Mesenchymal stem cell (in vitro differentiated cells and primary cell): ENCODE measurements at regions not wholly inside any gene's neighbourhood (a gene's known extent, or its start where the extent isn't known, plus 50 kb on each side); places are given as distances from the start of the nearest gene placed in this dataset.

ENCODE experiments used
- DNase-seq: peaks from one replicate; pipeline ENCODE4 v3.0.0-alpha.2; 2013
- H2AFZ ChIP-seq: one replicate; pipeline ENCODE4 v1.6.1; 2013; ENCODE audit warnings: low read depth, mild to moderate bottlenecking, control low read depth, inconsistent platforms, low read length, moderate library complexity
- H2AK5ac ChIP-seq: 2 replicates; pipeline ENCODE4 v1.6.1; 2013; ENCODE audit warnings: low read length, moderate library complexity, mild to moderate bottlenecking, inconsistent platforms; ENCODE audit not compliant: severe bottlenecking
- H2BK120ac ChIP-seq: one replicate; pipeline ENCODE4 v1.6.1; 2013; ENCODE audit warnings: low read depth, mild to moderate bottlenecking, inconsistent platforms, low read length, moderate library complexity
- H2BK12ac ChIP-seq, 2 experiments: one replicate each; pipeline ENCODE4 v1.6.1; 2013; ENCODE audit warnings: inconsistent platforms in 2 of 2, low read length in 2 of 2, mild to moderate bottlenecking in 2 of 2, moderate library complexity in 2 of 2, control low read depth in 1 of 2
- H2BK15ac ChIP-seq: one replicate; pipeline ENCODE4 v1.6.1; 2013; ENCODE audit warnings: mild to moderate bottlenecking, low read depth, inconsistent platforms; ENCODE audit not compliant: poor library complexity, severe bottlenecking
- H2BK5ac ChIP-seq: 2 replicates; pipeline ENCODE4 v1.6.1; 2013; ENCODE audit warnings: low read depth, mild to moderate bottlenecking, low read length, control low read depth, inconsistent platforms; ENCODE audit not compliant: poor library complexity, severe bottlenecking
- H3K14ac ChIP-seq, 2 experiments: one replicate each; pipeline ENCODE4 v1.6.1; 2013; ENCODE audit warnings: inconsistent platforms in 2 of 2, low read length in 2 of 2, control low read depth in 1 of 2, mild to moderate bottlenecking in 1 of 2, moderate library complexity in 1 of 2
- H3K18ac ChIP-seq, 2 experiments: one replicate each; pipeline ENCODE4 v1.6.1; 2013; ENCODE audit warnings: inconsistent platforms in 2 of 2, low read length in 2 of 2, control low read depth in 1 of 2, low read depth in 1 of 2, mild to moderate bottlenecking in 1 of 2
- H3K23ac ChIP-seq, 2 experiments: one replicate each; pipeline ENCODE4 v1.6.1; 2013; ENCODE audit warnings: inconsistent platforms in 2 of 2, low read length in 2 of 2, mild to moderate bottlenecking in 2 of 2, moderate library complexity in 2 of 2, control low read depth in 1 of 2
- H3K27ac ChIP-seq: 2 replicates; pipeline ENCODE4 v1.5.1; 2013; ENCODE audit warnings: mild to moderate bottlenecking, moderate library complexity, low read length, control low read depth, inconsistent platforms; ENCODE audit not compliant: poor library complexity, severe bottlenecking
- H3K27me3 ChIP-seq, 2 experiments: 2 replicates each; pipeline versions ENCODE4 v1.6.1 to v1.7.0; 2013; ENCODE audit warnings: low read length in 2 of 2, mild to moderate bottlenecking in 2 of 2, moderate library complexity in 2 of 2, control low read depth in 1 of 2, inconsistent platforms in 1 of 2; ENCODE audit not compliant: control insufficient read depth in 1 of 2, insufficient read depth in 1 of 2
- H3K36me3 ChIP-seq, 2 experiments: 2 replicates each; pipeline versions ENCODE4 v1.6.1 to v1.7.0; 2013; ENCODE audit warnings: low read length in 2 of 2, control low read depth in 1 of 2, inconsistent platforms in 1 of 2, low read depth in 1 of 2, mild to moderate bottlenecking in 1 of 2; ENCODE audit not compliant: insufficient read depth in 2 of 2, control insufficient read depth in 1 of 2
- H3K4ac ChIP-seq, 2 experiments: one replicate each; pipeline ENCODE4 v1.6.1; 2013; ENCODE audit warnings: inconsistent platforms in 2 of 2, low read length in 2 of 2, mild to moderate bottlenecking in 2 of 2, moderate library complexity in 2 of 2, control low read depth in 1 of 2, low read depth in 1 of 2
- H3K4me1 ChIP-seq: 2 replicates; pipeline ENCODE4 v1.6.1; 2013; ENCODE audit warnings: low read depth, low read length, control low read depth; ENCODE audit not compliant: control insufficient read depth, insufficient read depth
- H3K4me2 ChIP-seq: 2 replicates; pipeline ENCODE4 v1.6.1; 2013; ENCODE audit warnings: low read length, mild to moderate bottlenecking, inconsistent platforms; ENCODE audit not compliant: poor library complexity, severe bottlenecking
- H3K4me3 ChIP-seq, 2 experiments: 2 replicates each; pipeline versions ENCODE4 v1.5.1 to v1.7.0; 2013; ENCODE audit warnings: low read length in 2 of 2, mild to moderate bottlenecking in 2 of 2, control low read depth in 1 of 2, low read depth in 1 of 2; ENCODE audit not compliant: insufficient read depth in 1 of 2
- H3K79me1 ChIP-seq: replicated peaks from 2 replicates; pipeline ENCODE4 v1.6.1; 2013; ENCODE audit warnings: mild to moderate bottlenecking, control low read depth, low read length, inconsistent platforms; ENCODE audit not compliant: poor library complexity, severe bottlenecking
- H3K9ac ChIP-seq: 2 replicates; pipeline ENCODE4 v1.7.0; 2013; ENCODE audit warnings: mild to moderate bottlenecking, low read length, moderate library complexity
- H3K9me3 ChIP-seq: 2 replicates; pipeline ENCODE4 v1.7.0; 2013; ENCODE audit warnings: mild to moderate bottlenecking, low read length; ENCODE audit not compliant: control insufficient read depth
- H4K8ac ChIP-seq: one replicate; pipeline ENCODE4 v1.6.1; 2013; ENCODE audit warnings: inconsistent platforms, mild to moderate bottlenecking, low read length, moderate library complexity
- H4K91ac ChIP-seq: one replicate; pipeline ENCODE4 v1.6.1; 2013; ENCODE audit warnings: mild to moderate bottlenecking, low read length, inconsistent platforms
- WGBS: methylation state at CpG from one replicate; pipeline ENCODE4 v1.1.7; 2013; ENCODE audit warnings: mixed read lengths; 5-methylcytosine and 5-hydroxymethylcytosine counted together

DNA sequence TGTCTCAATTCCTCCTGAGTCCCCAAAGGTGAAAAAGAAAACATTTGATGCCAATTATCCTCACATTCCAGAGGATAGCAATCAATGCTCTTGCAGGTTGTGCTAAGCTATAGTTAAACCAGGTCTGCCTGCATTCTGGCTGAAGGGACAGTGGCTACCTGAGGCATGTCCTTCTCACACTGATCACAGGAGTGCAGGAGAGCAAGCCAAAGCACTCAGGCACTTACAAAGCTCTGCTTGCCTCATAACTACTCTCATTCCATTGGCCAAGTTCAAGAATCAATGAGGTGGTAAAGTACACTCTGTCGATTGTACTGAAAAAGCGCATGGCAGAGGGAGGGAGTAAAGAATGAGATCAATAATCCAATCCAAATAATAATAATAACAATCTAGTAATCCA, 342.0 kb upstream of the PPP2R3A start:
- DNase-seq = no peak
- WGBS = no CpG with 5 or more reads among the region's 2 CpGs
- H4K91ac ChIP-seq = no peak overlapping the region
- no peak overlapping the region for H3K27ac ChIP-seq
- H2AK5ac ChIP-seq = no peak overlapping the region
- H3K23ac ChIP-seq = no peak overlapping the region
- H3K9ac ChIP-seq = no peak overlapping the region
- H3K4ac ChIP-seq = no peak overlapping the region
- H3K4me3 ChIP-seq = no peak overlapping the region
- no peak overlapping the region for H3K14ac ChIP-seq
- H3K36me3 ChIP-seq = no peaks in the 10 kb centered on the region
- H2AFZ ChIP-seq = no peak overlapping the region
- H3K18ac ChIP-seq = no peak overlapping the region
- H3K79me1 ChIP-seq = no peaks in the 10 kb centered on the region
- H3K27me3 ChIP-seq = no peaks in the 10 kb centered on the region
- H4K8ac ChIP-seq = no peak overlapping the region
- H2BK12ac ChIP-seq = no peak overlapping the region
- H3K9me3 ChIP-seq = no peaks in the 10 kb centered on the region
- H2BK120ac ChIP-seq = no peak overlapping the region
- no peak overlapping the region for H2BK15ac ChIP-seq
- no peak overlapping the region for H2BK5ac ChIP-seq
- H3K4me2 ChIP-seq = no peak overlapping the region
- no peaks in the 10 kb centered on the region for H3K4me1 ChIP-seq

DNA sequence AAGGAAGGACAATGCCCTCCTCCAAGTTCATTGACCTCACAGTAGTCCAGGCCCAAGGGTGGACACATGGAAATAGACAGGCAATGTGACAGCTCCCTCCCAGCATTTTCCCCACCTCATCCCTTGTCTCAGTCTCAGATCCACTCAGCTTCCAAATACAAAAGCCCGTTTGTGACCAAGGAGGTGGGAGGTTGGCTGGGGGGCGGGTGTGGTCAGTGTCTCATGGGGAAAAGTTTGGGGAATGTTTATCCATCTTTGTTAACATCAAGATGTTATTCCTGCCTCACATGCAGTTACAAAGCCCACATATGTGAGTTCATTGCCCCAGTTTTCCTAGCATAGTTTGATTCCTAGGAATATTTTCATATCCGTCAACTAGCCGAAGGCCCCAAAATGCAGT, 338.5 kb upstream of the PPP2R3A start:
- Histone ChIP-seq H3K18ac (no peak overlapping the region), H3K4me2 (no peak overlapping the region), H3K4me3 (no peak overlapping the region), H2BK120ac (no peak overlapping the region), H3K27ac (no peak overlapping the region), H3K36me3 (no peaks in the 10 kb centered on the region), H2AFZ (no peak overlapping the region), H3K9me3 (no peaks in the 10 kb centered on the region), H3K9ac (no peak overlapping the region), H2BK12ac (no peak overlapping the region), H2AK5ac (no peak overlapping the region), H2BK15ac (no peak overlapping the region), H3K27me3 (peaks cover 0 to 4% of the 10 kb centered on the region in 2 experiments), H4K8ac (no peak overlapping the region), H3K23ac (no peak overlapping the region), H3K4me1 (no peaks in the 10 kb centered on the region), H4K91ac (no peak overlapping the region), H3K14ac (no peak overlapping the region), H3K4ac (no peak overlapping the region), H3K79me1 (no peaks in the 10 kb centered on the region), H2BK5ac (no peak overlapping the region)
- no peak for DNase-seq
- 96% methylated on average over 2 of the region's 4 CpGs for WGBS

DNA sequence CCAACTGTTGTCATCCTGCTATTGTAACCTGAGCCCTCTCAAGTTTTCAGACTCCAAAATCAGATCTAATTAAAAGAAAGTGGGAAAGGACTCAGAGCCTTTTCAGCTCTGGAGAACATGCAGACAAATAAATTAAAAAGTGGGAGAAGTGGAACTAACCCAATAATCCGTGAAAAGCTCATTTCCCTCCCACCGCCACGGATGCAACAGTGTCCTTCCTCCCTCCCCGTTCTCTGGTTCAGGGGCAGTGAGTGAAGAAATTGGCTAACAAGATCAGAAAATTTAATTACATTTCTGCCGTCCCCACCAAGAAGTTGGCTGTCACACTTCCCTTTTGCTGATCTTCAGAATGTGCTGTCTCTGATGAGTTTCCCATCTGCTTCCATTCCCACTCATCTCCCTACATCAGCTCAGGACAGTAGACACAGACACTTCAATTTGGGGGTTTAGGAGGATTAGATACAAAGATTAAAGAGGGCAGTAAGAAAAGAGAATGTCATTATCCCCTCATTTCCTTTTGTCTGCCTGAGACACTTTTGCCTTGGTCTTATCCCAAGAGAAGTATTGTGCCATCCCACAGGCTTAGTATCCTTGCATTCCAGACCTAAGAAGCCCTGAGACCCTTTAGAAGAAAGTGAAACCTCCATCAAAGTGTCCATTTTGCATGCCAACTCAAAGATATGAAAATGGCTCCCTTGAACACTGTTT, 335.7 kb upstream of the PPP2R3A start:
- Histone ChIP-seq H3K4ac (no peak overlapping the region), H2AFZ (no peak overlapping the region), H2BK12ac (no peak overlapping the region), H3K27ac (no peak overlapping the region), H2BK15ac (no peak overlapping the region), H3K9me3 (no peaks in the 10 kb centered on the region), H3K27me3 (peaks cover 0 to 4% of the 10 kb centered on the region in 2 experiments), H2BK120ac (no peak overlapping the region), H3K4me2 (no peak overlapping the region), H3K36me3 (no peaks in the 10 kb centered on the region), H4K8ac (no peak overlapping the region), H3K4me1 (no peaks in the 10 kb centered on the region), H3K18ac (no peak overlapping the region), H3K23ac (no peak overlapping the region), H3K9ac (no peak overlapping the region), H2AK5ac (no peak overlapping the region), H3K14ac (no peak overlapping the region), H2BK5ac (no peak overlapping the region), H3K4me3 (no peak overlapping the region), H3K79me1 (no peaks in the 10 kb centered on the region), H4K91ac (no peak overlapping the region)
- 69% methylated on average over 5 of the region's 5 CpGs for WGBS
- no peak for DNase-seq

DNA sequence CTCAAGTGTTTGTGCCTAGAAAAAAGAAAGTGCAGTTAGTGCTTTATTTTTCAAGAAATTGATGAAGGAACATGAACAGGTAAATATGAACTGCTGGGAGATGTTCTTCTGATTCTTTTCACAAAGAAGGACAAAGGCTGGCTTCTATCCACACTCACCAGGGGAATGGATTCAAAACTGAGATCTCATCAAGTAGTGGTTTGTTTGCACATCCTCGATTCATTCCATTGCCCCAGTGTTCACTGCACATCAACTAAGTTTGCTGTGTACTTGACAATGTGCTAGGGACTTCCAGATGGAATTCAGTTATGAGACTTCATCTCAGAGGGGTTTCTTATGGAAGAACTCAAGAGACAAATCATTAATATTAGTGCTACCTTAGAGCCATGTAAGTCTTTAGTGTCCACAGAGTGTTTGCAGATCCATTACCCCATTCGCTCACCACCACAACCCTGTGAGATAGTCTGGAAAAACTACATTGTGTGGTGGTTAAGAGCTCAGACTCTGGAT, 332.9 kb upstream of the PPP2R3A start:
- H3K27me3 ChIP-seq = peaks cover 0 to 4% of the 10 kb centered on the region in 2 experiments
- 83% methylated on average over 2 of the region's 2 CpGs for WGBS
- no peak overlapping the region for H3K4ac ChIP-seq
- no peak overlapping the region for H3K4me2 ChIP-seq
- DNase-seq = no peak
- no peak overlapping the region for H3K9ac ChIP-seq
- no peak overlapping the region for H4K8ac ChIP-seq
- H3K36me3 ChIP-seq = no peaks in the 10 kb centered on the region
- no peaks in the 10 kb centered on the region for H3K79me1 ChIP-seq
- H2BK5ac ChIP-seq = no peak overlapping the region
- H3K23ac ChIP-seq = no peak overlapping the region
- H2BK15ac ChIP-seq = no peak overlapping the region
- no peaks in the 10 kb centered on the region for H3K4me1 ChIP-seq
- no peak overlapping the region for H3K14ac ChIP-seq
- no peak overlapping the region for H2AFZ ChIP-seq
- H3K4me3 ChIP-seq = no peak overlapping the region
- H2BK120ac ChIP-seq = no peak overlapping the region
- no peak overlapping the region for H3K27ac ChIP-seq
- no peak overlapping the region for H3K18ac ChIP-seq
- no peaks in the 10 kb centered on the region for H3K9me3 ChIP-seq
- H2BK12ac ChIP-seq = no peak overlapping the region
- H2AK5ac ChIP-seq = no peak overlapping the region
- no peak overlapping the region for H4K91ac ChIP-seq
